Type B pancreatic cell (in vitro differentiated cells): ENCODE measurements at regions not wholly inside any gene's neighbourhood (a gene's known extent, or its start where the extent isn't known, plus 50 kb on each side); places are given as distances from the start of the nearest gene placed in this dataset.

Experiments used
- DNase-seq: peaks from one replicate; pipeline ENCODE4 v3.0.0; 2021; ENCODE audit warnings: mixed read lengths; ENCODE audit not compliant: unreplicated experiment; ENCODE audit errors: extremely low spot score
- H3K27ac Mint-ChIP-seq: 2 replicates; pipeline ENCODE4 v1.8.0; 2021; ENCODE audit warnings: mild to moderate bottlenecking, mixed read lengths
- H3K27me3 Mint-ChIP-seq: 2 replicates; pipeline ENCODE4 v1.8.0; 2021; ENCODE audit warnings: mixed read lengths
- H3K36me3 Mint-ChIP-seq: 2 replicates; pipeline ENCODE4 v1.8.0; 2021; ENCODE audit warnings: mixed read lengths
- H3K4me1 Mint-ChIP-seq: one replicate; pipeline ENCODE4 v1.8.0; 2021; ENCODE audit warnings: mixed read lengths; ENCODE audit not compliant: unreplicated experiment
- H3K4me3 Mint-ChIP-seq: 2 replicates; pipeline ENCODE4 v1.8.0; 2021; ENCODE audit warnings: mild to moderate bottlenecking, mixed read lengths
- H3K9me3 Mint-ChIP-seq: 2 replicates; pipeline ENCODE4 v1.8.0; 2021; ENCODE audit warnings: mixed read lengths
- TF ChIP-seq, protein P1 (sequence below): fragments of 200-600 bp; sonication (generic); conservative IDR thresholded peaks from 2 replicates; pipeline ENCODE4 v1.5.0; 2021; ENCODE audit warnings: antibody characterized with exemption, mild to moderate bottlenecking

DNA sequence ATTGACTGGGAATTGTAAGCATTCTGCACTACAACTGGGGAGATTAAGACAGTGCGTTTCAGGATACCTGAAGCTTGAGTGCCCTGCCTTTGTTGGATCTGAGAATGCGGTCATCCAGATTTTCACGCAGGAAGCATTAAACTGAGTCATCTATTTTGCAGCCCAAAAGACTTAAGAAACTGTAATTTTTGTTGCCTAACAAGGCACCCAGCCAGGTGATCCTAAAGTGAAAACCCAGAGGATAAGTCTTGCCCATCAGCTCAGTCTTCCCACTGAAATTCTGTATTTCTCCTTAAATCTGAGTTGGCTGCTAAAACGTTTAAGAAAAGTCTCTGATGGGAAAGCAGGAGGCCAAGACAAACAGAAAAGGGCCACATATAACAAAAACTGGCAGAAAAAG, 242.5 kb upstream of the TMCO5A start:
- Mint-ChIP-seq H3K9me3 (peaks cover 5% of the 10 kb centered on the region), H3K27ac (no peak overlapping the region), H3K4me1 (peaks cover 4% of the 10 kb centered on the region), H3K36me3 (no peaks in the 10 kb centered on the region), H3K27me3 (no peaks in the 10 kb centered on the region), H3K4me3 (no peak overlapping the region)
- DNase-seq: no peak
- TF ChIP-seq, protein P1, sequence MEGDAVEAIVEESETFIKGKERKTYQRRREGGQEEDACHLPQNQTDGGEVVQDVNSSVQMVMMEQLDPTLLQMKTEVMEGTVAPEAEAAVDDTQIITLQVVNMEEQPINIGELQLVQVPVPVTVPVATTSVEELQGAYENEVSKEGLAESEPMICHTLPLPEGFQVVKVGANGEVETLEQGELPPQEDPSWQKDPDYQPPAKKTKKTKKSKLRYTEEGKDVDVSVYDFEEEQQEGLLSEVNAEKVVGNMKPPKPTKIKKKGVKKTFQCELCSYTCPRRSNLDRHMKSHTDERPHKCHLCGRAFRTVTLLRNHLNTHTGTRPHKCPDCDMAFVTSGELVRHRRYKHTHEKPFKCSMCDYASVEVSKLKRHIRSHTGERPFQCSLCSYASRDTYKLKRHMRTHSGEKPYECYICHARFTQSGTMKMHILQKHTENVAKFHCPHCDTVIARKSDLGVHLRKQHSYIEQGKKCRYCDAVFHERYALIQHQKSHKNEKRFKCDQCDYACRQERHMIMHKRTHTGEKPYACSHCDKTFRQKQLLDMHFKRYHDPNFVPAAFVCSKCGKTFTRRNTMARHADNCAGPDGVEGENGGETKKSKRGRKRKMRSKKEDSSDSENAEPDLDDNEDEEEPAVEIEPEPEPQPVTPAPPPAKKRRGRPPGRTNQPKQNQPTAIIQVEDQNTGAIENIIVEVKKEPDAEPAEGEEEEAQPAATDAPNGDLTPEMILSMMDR: no peak

DNA sequence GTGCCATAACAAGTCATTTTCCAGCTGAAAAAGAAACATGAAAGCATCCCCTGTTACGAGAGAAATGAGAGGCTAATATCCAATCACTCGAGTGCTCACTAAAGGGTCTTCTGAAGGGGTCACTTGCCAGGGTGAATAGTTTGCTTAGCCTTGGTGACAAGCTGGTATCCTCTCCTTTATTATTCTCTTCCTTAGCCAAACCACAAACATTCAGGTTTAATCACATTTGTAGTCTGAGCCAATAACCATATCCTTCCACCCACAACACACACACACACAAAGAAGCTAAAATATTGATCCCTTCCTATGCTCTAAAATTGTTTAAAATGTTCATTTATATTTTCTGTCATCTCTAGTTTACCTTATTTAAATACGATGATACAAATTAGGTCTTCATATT, 240.5 kb upstream of the TMCO5A start:
- no peak overlapping the region for H3K27ac Mint-ChIP-seq

DNA sequence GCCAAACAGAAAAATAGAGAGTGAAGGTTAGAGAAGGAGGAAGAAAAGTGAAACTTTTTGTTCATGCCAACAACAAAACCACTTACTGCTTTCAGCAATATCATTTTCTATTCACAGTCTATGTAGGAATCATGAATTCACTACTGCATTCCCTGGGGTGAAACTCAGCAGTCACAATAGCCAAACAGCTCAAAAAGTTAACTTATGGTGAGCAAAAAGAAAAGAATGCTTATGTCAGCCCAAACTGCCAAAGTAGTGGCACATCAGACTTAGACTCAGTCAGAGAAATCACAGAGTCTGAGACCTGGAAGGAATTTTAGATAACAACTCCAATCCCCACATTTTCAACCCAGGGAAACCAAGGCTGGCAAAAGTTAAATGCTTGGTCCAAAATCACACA, 238.7 kb upstream of the TMCO5A start:
- H3K27me3 Mint-ChIP-seq: no peaks in the 10 kb centered on the region
- H3K27ac Mint-ChIP-seq: no peak overlapping the region

More for the DNA sequence above, 240.5 kb upstream of the TMCO5A start:
- H3K4me3 Mint-ChIP-seq: no peak overlapping the region
- H3K4me1 Mint-ChIP-seq: peaks cover 4% of the 10 kb centered on the region
- no peaks in the 10 kb centered on the region for H3K27me3 Mint-ChIP-seq
- TF ChIP-seq, protein P1: no peak
- DNase-seq: no peak
- peaks cover 5% of the 10 kb centered on the region for H3K9me3 Mint-ChIP-seq
- no peaks in the 10 kb centered on the region for H3K36me3 Mint-ChIP-seq

DNA sequence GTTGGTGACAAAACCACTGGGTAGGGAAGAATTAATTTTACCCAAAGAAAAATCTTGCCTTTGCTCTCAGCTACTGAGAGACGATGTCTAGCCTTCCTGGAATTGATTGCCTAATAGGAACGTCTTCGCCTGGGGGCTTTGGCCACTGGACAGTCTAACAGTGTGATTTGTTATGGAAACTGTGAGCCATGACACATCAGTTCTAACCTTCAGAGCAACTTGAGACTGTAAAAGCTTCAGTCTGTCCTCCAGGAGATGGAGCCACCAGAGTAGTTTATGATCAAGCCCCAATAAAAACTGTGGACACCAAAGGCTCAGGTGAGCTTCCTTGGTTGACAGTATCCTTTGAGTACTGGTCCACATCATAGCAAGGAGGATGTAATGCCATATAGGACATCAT, 235.8 kb upstream of the TMCO5A start:
- no peak for DNase-seq
- no peak overlapping the region for H3K27ac Mint-ChIP-seq
- peaks cover 4% of the 10 kb centered on the region for H3K4me1 Mint-ChIP-seq
- H3K9me3 Mint-ChIP-seq: no peaks in the 10 kb centered on the region
- H3K4me3 Mint-ChIP-seq: no peak overlapping the region
- H3K27me3 Mint-ChIP-seq: no peaks in the 10 kb centered on the region
- H3K36me3 Mint-ChIP-seq: no peaks in the 10 kb centered on the region
- TF ChIP-seq, protein P1: no peak

More for the DNA sequence above, 238.7 kb upstream of the TMCO5A start:
- TF ChIP-seq, protein P1: no peak
- no peak for DNase-seq
- H3K4me1 Mint-ChIP-seq: peaks cover 4% of the 10 kb centered on the region
- no peaks in the 10 kb centered on the region for H3K36me3 Mint-ChIP-seq
- no peak overlapping the region for H3K4me3 Mint-ChIP-seq
- H3K9me3 Mint-ChIP-seq: peaks cover 4% of the 10 kb centered on the region

DNA sequence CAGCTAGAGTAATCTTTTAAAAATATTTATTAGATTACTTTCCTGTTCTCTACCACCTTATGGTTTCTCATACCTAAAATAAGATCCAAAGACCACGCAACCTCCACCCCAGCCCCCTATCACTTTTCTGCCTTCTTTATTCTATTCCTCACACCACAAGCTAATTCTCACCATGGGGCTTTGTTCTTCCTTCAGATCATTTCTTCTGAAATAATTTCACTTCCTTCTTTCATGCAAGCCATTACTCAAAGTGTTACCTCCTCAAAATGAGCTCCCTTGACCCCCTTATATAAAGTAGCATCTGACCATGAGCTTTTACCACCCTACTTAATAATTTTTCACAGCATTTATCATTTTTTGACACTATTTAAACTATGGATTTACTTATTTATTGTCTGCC, 233.2 kb upstream of the TMCO5A start:
- H3K27me3 Mint-ChIP-seq: no peaks in the 10 kb centered on the region

More for the DNA sequence above, 233.2 kb upstream of the TMCO5A start:
- H3K9me3 Mint-ChIP-seq: no peaks in the 10 kb centered on the region
- no peak for DNase-seq
- TF ChIP-seq, protein P1: no peak
- H3K36me3 Mint-ChIP-seq: no peaks in the 10 kb centered on the region
- H3K27ac Mint-ChIP-seq: no peak overlapping the region
- H3K4me1 Mint-ChIP-seq: no peaks in the 10 kb centered on the region
- H3K4me3 Mint-ChIP-seq: no peak overlapping the region
